HG02840 (cell line): ENCODE measurements at regions not wholly inside any gene's neighbourhood (a gene's known extent, or its start where the extent isn't known, plus 50 kb on each side); places are given as distances from the start of the nearest gene placed in this dataset.

Experiments used
- ATAC-seq: cut with Tn5 transposase; IDR thresholded peaks from one replicate; pipeline ENCODE4 v1.9.1; 2021; ENCODE audit warnings: mild to moderate bottlenecking, moderate library complexity, moderate number of reproducible peaks; ENCODE audit not compliant: unreplicated experiment, low FRiP score

DNA sequence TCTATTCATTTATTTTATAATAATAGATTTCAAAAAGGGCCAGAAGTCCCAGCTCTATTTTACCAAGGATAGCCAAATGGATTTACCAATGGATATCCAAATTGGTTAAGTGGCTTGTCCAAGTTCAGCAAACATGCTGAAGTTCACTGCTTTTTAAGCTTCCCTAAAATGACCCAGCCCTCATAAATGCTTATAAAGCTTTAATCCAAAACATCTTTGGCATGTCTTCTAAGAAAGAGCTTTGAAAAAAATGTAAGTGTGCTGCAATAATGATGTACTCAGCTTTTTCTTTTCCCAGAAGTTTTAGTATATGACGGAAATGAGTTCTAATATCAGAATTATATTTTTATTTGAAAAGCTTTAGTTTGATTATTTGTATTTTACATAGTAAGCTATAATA, 451.5 kb upstream of the ADAMTS5 start:
- ATAC-seq = no peak

DNA sequence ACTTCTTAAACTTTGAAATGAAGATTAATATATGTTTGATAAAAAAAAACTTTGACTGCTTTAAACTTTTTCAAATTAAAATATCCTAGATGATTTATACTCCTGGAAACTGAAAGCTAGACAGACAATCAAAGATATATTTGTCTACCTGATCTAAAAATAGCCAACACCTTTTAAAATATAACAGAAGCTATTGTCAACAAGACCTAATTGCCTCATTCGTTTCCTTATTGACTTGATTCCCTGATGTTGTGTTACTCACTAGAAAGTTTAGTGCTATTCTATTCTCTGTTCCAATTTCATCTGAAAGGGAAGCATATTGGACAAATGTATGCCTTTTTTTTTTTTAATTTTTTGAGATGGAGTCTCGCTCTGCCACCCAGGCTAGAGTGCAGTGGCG, 445.6 kb upstream of the ADAMTS5 start:
- no peak for ATAC-seq

DNA sequence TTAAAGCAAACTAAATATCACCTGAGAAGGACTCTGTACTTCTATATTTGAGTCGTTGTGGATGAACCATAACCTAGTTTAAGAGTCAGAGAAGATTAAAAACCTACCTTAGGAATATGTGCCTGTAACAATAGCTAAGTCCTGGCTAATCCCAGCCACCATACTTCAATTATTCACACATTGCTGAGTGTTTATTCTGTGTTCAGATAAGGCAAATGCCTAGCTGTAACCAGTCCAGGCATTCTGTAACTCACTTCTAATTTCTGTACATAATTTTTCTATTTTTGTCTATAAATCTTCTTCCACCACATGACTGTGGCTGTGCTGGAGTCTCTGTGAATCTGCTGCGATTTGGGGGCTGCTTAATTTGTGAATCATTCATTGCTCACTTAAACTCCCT, 441.9 kb upstream of the ADAMTS5 start:
- ATAC-seq = no peak

DNA sequence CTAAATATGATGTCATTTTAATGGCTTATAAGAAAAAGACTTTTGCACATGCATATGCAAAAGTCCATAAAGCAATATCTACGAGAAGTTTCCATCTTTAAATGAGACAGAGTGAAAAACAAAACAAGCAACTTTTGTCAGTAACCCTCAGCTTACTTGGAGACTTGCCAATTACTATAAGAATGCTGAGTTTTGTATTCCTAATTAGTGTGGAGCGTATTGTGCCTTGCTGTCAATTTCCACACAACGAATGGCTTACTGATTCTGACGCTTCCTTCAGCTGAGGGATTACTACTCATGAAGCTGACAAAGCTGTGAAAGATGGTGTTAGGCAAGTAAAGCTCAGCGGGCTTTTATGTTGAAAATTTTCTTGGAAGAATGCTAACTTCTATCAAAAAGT, 440.4 kb upstream of the ADAMTS5 start:
- no peak for ATAC-seq

DNA sequence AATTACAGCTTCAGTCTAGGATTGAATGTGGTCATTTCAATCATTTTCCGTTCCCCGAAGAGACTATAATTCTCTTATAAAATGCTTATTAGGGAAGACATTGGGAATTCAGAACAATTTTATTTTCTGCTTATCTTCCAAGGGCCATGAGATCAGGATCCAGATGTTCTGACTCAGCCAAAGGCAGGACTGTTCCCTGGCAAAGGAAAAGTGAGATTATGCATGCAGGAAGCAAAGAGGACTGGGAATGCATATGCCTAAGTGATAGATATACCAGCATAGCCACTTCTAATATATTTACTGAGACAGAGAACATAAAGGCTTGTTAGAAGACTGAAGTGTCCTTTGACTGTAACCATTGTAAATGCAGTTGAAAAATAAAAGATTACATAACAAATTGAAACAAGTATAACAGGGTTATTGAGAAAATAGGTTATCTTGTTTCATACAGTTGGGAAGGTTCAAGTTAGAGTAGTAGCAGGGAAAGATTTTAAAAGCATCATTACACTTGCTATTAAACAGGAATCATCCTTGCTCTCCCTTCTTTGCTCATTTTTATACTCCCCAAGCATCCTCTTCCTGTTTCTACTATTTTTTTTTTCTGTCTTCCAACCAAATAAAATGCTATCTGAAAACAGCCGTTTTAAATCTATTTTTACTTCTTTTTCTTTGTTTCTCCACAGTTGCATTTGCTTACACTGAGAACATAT, 439.6 kb upstream of the ADAMTS5 start:
- no peak for ATAC-seq

DNA sequence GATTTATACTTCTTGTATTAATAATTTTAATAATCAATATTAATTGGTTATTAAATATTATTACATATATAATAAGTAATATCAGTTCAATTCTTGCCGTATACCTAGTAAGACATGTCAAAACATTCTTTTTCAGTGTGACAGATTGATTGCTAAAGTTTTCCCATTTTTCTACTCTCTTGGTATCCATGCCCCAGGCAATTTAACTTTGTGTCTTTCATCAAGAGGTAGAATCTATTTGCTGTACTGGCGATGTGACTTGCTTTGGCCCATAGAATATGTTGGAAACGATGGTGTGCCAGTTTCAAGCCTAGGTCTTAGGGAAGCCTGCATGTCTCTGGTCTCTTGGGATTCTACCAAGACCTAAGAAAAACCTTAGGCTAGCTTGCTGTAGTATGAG, 436.1 kb upstream of the ADAMTS5 start:
- no peak for ATAC-seq

DNA sequence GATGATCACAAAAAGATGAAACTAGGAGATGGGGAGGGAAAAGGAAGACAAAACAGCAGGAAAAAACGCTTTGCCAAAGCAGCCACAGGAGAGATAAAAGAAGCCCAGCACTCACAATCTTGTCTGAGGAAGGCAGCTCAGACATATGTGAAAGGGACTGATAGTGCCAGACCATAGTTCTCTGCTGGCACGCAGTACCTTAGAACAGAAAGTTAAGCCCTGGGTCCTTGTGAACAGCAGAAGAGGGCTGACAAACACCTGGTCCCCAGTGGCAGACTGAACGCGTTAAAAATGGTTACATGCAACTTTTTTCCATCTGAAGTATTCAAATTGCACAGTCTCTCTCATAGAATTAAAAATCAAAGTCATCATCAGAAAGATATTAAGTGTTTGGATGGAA, 433.2 kb upstream of the ADAMTS5 start:
- ATAC-seq = no peak

DNA sequence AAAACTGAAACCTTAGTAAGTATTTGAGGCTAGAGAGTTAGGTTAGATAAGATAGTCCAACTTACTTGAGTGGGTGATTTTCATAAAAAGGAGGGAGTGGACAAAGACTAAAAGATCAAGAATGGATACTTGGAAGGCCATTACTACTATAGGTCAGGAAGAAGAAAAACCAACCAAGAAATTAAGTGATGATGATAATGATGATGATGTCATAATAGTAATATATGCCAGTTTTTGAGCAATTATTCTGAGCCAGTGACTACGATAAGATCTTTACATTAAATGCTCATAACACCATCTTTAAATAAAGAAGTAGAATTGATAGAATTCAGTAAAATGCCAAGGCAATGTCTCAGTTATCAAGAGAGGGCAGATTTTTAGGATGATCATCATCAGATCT, 430.7 kb upstream of the ADAMTS5 start:
- no peak for ATAC-seq

DNA sequence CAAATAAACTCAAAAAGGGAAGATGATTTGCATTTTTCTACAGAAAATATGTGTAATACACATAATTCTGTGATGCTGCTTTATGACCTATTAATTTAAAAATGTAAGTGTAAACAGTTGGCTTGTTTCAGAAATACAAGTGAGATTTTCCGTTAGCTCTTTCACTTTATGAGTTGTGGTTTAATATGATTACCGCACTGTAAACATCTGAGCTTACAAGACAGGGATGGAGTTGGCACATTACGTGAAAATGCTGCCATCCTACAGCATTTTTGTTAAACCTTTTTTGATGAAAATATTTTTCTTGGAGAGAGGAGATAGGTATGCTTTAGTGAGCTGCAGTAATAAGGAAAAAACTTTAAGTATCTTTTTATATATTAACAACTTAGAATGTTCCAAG, 426.8 kb upstream of the ADAMTS5 start:
- no peak for ATAC-seq

DNA sequence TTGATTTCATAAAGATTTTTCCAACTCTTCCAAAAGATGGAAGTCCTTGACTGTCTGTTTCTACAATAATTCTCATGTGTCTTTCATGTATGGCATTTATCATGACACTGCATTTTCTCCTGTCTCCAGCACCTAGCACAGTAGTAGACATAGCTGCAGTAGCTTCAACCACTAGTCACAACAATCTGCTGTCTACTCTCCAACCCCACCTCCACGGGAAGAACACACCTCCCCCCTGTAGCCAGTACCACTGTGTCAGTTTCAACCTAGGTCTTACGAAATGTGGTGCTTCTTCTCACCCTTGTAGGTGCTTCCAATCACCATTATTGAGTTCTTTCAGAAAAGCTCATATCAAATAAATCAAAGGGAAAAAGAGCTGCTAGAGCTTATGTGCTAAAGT, 425.1 kb upstream of the ADAMTS5 start:
- ATAC-seq = no peak

DNA sequence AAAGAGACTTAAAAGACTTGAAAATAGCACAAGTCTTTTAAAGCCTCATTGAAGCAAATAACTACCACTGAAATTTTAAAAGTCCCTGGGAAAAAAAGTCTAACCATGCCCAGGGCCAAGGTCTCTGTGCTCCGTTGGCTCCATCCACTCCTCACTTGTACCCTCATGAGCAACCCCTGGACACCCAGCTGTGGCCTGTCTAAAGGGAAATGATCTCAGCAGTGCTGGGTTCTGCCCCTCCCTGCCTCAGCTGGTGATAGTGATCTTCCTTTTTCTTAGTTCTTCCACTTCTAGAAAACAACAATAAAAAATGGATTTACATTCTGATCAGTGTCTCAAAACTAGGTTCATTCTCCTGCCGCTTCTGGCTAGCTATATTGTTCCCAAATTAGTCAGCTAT, 423.5 kb upstream of the ADAMTS5 start:
- no peak for ATAC-seq

DNA sequence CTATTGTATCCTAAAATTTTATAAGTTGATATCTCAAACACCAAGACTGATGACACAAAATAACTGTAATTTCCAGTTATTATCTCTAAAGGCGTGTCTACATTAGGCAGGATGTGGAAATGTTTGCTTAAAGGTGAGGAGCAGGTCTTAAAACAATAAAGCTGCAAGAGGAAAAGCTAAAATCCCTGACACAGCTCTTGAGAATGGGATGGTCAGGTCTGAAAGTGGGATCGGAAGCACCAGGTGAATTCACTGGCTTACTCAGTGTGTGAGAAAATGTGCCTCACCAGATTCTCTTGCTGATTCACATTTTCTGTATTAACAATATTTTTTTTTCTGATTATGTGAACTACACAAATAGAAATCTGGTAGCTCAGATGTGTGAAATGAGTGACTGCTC, 421.9 kb upstream of the ADAMTS5 start:
- no peak for ATAC-seq

DNA sequence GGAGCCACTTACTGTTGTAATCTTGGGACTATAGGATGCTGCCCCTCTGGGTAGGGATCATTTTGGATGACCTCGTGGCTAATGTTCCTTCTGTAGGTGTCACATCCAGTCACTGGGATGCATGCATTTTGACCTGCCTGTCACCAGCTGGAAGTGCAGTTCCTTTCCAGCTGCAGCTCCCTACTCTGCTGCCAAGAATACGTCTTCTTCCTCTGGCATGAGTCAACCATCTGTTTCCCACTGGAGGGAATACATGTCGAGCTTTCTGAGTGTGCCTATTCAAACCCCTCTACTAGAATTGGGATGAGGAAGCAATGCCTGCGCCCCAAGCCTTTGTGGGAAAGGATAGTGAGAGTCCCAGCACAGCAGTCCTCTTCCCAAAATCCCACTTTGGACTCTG, 415.5 kb upstream of the ADAMTS5 start:
- no peak for ATAC-seq

DNA sequence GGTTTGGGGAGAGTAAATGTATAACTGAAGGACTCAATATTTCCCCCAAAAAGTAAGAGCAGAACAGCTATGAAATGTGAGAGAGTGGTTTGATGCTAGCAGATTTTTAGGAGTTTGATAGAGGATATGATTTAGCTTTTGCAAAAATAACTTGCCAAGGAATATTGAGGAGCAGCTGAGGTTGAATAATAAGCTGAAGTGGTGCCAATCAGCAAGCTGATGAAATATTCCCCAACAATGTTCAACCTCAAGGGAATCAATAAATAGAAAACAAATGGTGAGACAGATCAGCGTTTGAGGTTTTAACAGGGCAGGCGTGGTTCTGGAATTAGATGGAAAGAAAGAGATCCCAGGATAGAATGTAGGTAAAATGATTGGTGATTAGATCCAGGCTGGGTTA, 413.4 kb upstream of the ADAMTS5 start:
- no peak for ATAC-seq

DNA sequence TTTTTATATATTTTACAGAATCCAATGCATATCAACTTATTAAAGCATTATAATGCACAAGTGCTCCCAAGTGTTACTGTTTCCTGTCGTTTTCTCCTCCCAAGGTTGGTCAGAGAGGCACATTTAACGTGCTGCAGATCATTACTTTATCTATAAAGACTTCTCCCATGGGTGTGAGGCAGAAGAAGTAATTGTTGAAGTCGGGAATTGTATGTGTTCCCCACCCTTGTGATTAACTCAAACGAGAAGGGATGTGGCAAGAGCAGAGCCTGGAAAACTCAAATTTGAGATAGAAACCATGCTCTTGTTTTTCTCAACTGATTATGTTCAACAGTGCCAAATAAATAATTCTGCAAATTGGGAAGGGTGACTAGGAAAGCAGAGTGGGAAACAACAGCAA, 412.5 kb upstream of the ADAMTS5 start:
- no peak for ATAC-seq

DNA sequence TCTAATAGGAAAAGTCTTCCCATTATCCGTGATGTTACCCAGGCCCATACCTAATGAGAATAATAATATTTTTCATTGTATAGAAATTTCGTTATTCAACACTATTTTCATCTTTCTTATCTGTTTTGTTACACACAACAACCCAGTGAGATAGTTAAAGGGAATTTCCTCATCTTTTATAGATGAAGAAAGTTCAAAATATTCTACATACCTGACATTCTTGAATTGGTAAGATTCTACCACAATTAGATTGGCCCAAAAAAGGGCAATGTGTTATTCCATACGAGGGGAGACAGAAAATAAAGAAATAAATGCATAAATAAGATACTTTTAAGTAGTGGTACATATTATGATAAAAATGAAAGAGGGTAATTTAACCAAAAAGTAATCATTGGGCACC, 405.5 kb upstream of the ADAMTS5 start:
- no peak for ATAC-seq

DNA sequence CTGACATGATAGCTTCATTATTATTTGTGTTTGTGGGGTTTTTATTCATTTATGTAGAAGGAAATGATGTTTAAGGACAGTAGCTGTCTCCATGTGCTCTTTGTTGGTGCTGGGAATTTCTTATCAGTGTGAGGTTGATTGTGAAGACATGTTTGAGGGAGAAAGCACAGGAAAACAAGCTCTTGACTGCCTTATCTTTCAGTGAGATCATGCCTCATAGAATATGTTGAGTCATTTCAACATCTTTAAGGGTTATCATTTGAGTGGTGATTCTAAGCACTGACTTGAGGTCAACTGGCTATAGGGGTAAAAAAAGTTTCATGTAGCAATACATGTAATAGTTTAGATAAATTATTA, 405.1 kb upstream of the ADAMTS5 start:
- ATAC-seq = no peak

DNA sequence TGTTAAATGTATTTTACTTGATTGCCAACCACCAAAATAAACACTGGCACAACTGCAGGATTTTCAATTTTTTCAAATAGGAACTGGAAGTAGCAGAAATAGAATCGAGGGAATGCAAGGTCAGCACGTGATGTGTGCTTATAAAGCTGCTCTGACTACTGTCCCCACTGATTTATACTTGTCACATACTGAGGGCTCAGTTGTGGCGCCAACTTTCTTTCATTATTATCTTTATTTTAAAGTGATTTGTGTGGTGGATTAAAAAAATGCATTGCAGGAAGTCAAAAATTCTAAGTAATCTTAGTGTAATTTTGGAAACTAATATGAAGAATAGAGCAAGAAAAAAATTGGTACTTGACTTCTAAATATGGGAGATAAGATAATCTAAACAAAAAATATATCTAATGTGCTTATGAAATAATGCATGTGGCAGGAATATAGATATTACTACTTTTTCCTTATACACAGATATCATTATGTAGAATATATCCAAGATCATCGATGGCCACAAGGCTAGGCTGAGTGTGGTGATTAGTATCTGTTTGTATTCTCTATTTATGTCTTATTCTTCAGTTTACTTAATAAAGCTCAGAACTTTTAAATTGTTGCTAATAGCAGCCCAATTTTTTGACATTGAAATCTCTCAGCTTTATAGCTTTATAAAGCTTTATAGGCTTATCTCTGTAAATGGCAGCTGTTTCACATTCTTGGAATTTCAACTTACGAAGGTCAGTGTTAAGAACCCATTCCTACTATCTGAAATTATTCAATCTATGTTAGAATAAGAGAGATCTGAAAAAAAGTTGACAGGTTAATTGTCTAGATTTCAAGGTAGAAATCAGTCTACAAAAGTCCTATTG, 404.5 kb upstream of the ADAMTS5 start:
- ATAC-seq = no peak

DNA sequence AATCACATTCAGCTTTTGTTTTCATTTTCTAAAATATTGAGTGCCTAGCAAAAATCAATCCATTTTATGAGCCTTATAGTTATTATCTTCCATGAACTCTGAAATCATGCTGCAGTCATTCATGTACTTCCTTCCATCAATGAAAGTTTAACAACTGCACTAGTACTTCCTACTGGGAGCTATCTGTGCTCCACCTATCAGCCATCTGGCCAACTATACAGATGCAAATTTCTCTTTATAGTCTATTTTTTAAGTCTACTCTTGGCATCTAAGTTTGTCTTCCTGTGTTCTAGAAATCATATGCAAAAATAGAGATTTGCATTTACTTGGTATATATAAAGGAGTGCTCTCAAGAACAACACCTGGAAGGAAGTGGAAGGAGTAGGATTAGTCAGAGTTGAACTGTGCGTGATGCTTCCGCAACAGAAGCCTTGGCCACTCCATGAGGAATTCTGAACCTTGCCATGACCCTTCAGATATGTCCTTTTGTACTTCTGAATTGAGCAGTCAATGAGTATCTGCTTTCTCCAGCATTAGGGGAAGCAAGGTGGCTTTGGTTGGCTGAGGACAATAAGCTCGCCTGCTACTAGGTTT, 403.2 kb upstream of the ADAMTS5 start:
- ATAC-seq = no peak

DNA sequence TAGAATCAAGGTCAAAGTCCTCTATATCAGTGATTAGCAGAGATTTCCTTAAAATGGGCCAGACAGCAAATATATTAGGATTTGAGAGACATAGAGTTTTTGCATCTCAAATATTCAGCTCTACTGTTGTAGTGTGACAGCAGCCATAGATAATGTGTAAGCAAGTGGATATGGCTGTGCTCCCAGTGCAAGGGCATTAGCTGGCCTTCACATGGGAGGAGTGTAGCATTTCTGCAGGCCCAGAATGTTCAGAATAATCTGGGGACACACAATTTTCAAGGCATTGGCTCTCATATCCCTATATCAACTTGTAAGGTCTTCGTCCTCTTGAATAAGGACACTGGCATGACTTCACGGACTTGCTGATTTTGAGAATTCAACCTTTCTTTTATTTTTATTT, 402.3 kb upstream of the ADAMTS5 start:
- ATAC-seq = no peak

DNA sequence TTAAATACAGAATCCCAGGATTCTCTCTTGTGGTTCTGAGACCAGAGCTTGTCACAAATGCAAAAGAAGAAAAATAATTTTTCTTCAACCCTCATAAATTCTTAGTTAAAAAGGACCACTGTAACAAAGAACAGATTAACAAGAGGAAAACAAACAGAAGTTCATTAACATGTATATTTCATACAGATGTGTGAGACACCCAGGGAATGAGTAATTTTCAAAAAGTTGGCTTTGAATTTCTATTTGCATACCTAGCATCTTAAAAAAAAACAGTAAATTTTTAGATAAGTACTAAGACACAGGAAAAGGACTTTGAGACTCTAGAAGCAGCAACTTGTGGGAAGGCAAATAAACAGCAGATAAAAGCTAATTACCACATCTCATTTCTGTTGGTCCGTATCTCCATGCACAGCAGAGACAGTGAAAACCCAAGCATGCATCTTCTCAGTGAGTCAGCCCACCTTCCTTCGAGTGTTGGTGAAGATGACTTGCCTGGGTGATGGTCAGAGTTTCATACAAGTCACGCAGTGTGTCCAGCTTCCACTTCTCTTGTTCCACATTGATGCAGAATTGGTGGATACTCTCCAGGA, 399.9 kb upstream of the ADAMTS5 start:
- ATAC-seq = no peak
